GM21737 (cell line): ENCODE measurements at regions not wholly inside any gene's neighbourhood (a gene's known extent, or its start where the extent isn't known, plus 50 kb on each side); places are given as distances from the start of the nearest gene placed in this dataset.

Experiments used
- ATAC-seq: cut with Tn5 transposase; IDR thresholded peaks from one replicate; pipeline ENCODE4 v1.9.1; 2021; ENCODE audit warnings: mild to moderate bottlenecking, moderate library complexity; ENCODE audit not compliant: unreplicated experiment

- ATAC-seq, result no peak
These were observed 246.3 kb upstream of the TSHZ3 start for GRCh38 chr19:31595521-31595920.

GRCh38 chr19:31596751-31597150 lies 247.5 kb upstream of the TSHZ3 start:
- no peak for ATAC-seq

- ATAC-seq, result no peak
These were observed 248.4 kb upstream of the TSHZ3 start for GRCh38 chr19:31597616-31598015.

GRCh38 chr19:31598730-31599238 lies 249.5 kb upstream of the TSHZ3 start:
- ATAC-seq, result no peak

- no peak for ATAC-seq
These were observed 251.6 kb upstream of the TSHZ3 start for GRCh38 chr19:31600731-31601295.

GRCh38 chr19:31601855-31602254 lies 252.6 kb upstream of the TSHZ3 start:
- ATAC-seq, result no peak

- ATAC-seq, result no peak
These were observed 253.3 kb upstream of the TSHZ3 start for GRCh38 chr19:31602548-31602947.

- no peak for ATAC-seq
These were observed 255.3 kb upstream of the TSHZ3 start for GRCh38 chr19:31604493-31605040.

- no peak for ATAC-seq
These were observed 260.8 kb upstream of the TSHZ3 start for GRCh38 chr19:31610018-31610417.

- ATAC-seq, result no peak
These were observed 262.0 kb upstream of the TSHZ3 start for GRCh38 chr19:31611046-31611877.

GRCh38 chr19:31612873-31613272 lies 263.6 kb upstream of the TSHZ3 start:
- no peak for ATAC-seq

GRCh38 chr19:31613683-31614219 lies 264.5 kb upstream of the TSHZ3 start:
- ATAC-seq, result no peak

- ATAC-seq, result no peak
These were observed 266.8 kb upstream of the TSHZ3 start for GRCh38 chr19:31616031-31616430.

- no peak for ATAC-seq
These were observed 267.9 kb upstream of the TSHZ3 start for GRCh38 chr19:31617010-31617585.

GRCh38 chr19:31625056-31625455 lies 275.8 kb upstream of the TSHZ3 start:
- no peak for ATAC-seq

GRCh38 chr19:31625575-31625974 lies 276.3 kb upstream of the TSHZ3 start:
- no peak for ATAC-seq

- ATAC-seq, result no peak
These were observed 277.7 kb upstream of the TSHZ3 start for GRCh38 chr19:31626941-31627340.

- ATAC-seq, result no peak
These were observed 278.6 kb upstream of the TSHZ3 start for GRCh38 chr19:31627620-31628365.

- no peak for ATAC-seq
These were observed 280.5 kb upstream of the TSHZ3 start for GRCh38 chr19:31629579-31630363.

- no peak for ATAC-seq
These were observed 283.8 kb upstream of the TSHZ3 start for GRCh38 chr19:31633014-31633413.
